ENCODE measurements at regions not wholly inside any gene's neighbourhood (a gene's known extent, or its start where the extent isn't known, plus 50 kb on each side); places are given as distances from the start of the nearest gene placed in this dataset.

GRCh38 chr10:3571310-3571825 lies 213.6 kb downstream of the KLF6 start:
- Histone ChIP-seq H3K27ac (peak overlapping the region in 3 of 4 donors; percentile 16 to 63 (median 37)), H3K4me1 (peaks cover 42 to 63% of the 10 kb centered on the region in 2 donors)

GRCh38 chr10:3570855-3571266 lies 214.1 kb downstream of the KLF6 start:
- in situ Hi-C loops (cut with MboI; ENCODE audit: low sequenced_read_pairs in 4 of 4) (no loop called here), intact Hi-C loops (cut with DNase I; ENCODE audit: low total_unique reads) (loop anchor here (5.0 kb wide), 1 partner anchor 176 kb away; no protein-coding TSS in a partner anchor)
- Histone ChIP-seq H3K4me1 (peaks cover 42 to 63% of the 10 kb centered on the region in 2 donors), H3K27me3 (no peaks in the 10 kb centered on the region), H3K4me3 (no peak overlapping the region), H3K36me3 (no peaks in the 10 kb centered on the region), H3K27ac (peak overlapping the region; percentile 16 to 63 (median 36)), H3K9me3 (no peaks in the 10 kb centered on the region)
- ATAC-seq (peak in 1 of 2 donors; percentile 29), DNase-seq (peak; percentile 15 to 65)
- TF ChIP-seq POLR2A (IDR thresholded peaks at IDR 0.05) (no peak), CTCF (IDR thresholded peaks at IDR 0.05 in 4 of 5, conservative IDR thresholded peaks at IDR 0.05 in 1 of 5) (no peak)

More at GRCh38 chr10:3571310-3571825, 213.6 kb downstream of the KLF6 start:
- no peak overlapping the region for H3K4me3 ChIP-seq
- DNase-seq = no peak
- ATAC-seq = no peak
- in situ Hi-C loops (cut with MboI; ENCODE audit: low sequenced_read_pairs in 4 of 4) (no loop called here), intact Hi-C loops (cut with DNase I; ENCODE audit: low total_unique reads) (loop anchor here (5.0 kb wide), 1 partner anchor 176 kb away; no protein-coding TSS in a partner anchor)
- H3K36me3 ChIP-seq = no peaks in the 10 kb centered on the region
- TF ChIP-seq POLR2A (IDR thresholded peaks at IDR 0.05) (no peak), CTCF (IDR thresholded peaks at IDR 0.05 in 4 of 5, conservative IDR thresholded peaks at IDR 0.05 in 1 of 5) (no peak)
- no peaks in the 10 kb centered on the region for H3K27me3 ChIP-seq
- H3K9me3 ChIP-seq = no peaks in the 10 kb centered on the region

DNA sequence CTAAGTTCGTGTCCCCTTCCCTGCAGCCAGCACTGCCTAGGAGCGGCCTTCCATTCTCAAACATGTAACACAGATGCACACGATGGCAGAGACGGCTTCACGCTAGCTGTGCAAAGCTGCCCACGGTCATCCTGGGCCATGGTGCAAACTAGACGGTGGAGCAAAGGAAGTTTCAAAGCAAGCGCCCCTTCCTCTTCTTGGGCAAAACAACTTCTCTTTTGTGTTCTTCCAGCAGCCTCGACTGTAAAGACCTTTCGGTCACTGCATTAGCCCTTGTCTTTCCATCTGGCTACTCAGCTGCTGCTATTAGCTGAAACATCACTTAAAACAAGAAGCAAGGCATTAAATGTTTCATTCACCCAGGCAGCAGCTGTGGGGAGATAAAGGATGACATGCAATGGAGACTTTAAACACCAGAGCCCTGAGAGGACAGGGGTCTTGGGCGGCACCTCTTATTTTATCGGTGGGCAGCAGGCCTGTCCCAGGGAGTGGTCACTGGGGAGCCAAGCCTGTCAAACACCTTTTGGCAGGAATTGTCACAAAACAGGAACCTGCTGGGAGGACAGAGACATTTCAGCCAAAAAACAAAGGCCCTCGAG lies 214.8 kb downstream of the KLF6 start:
- Histone ChIP-seq H3K36me3 (no peaks in the 10 kb centered on the region), H3K27me3 (no peaks in the 10 kb centered on the region), H3K27ac (peak overlapping the region; percentile 16 to 63 (median 36)), H3K4me3 (no peak overlapping the region), H3K4me1 (peaks cover 42 to 61% of the 10 kb centered on the region in 2 donors), H3K9me3 (no peaks in the 10 kb centered on the region)
- TF ChIP-seq POLR2A (IDR thresholded peaks at IDR 0.05) (no peak), CTCF (IDR thresholded peaks at IDR 0.05 in 4 of 5, conservative IDR thresholded peaks at IDR 0.05 in 1 of 5) (no peak)
- intact Hi-C loops (cut with DNase I; ENCODE audit: low total_unique reads) (loop anchor here (5.0 kb wide), 1 partner anchor 177 kb away; no protein-coding TSS in a partner anchor), in situ Hi-C loops (cut with MboI; ENCODE audit: low sequenced_read_pairs in 4 of 4) (no loop called here)
- no peak for DNase-seq
- ATAC-seq = no peak

GRCh38 chr10:3568983-3569382 lies 216.0 kb downstream of the KLF6 start:
- H3K36me3 ChIP-seq = no peaks in the 10 kb centered on the region
- H3K9me3 ChIP-seq = no peaks in the 10 kb centered on the region
- no peak for TF ChIP-seq CTCF (IDR thresholded peaks at IDR 0.05 in 4 of 5, conservative IDR thresholded peaks at IDR 0.05 in 1 of 5)
- no peak for TF ChIP-seq POLR2A (IDR thresholded peaks at IDR 0.05)
- ATAC-seq (peak; percentile 62 to 81), DNase-seq (peak in 1 of 2 donors; percentile 14)
- H3K4me3 ChIP-seq = no peak overlapping the region
- in situ Hi-C loops (cut with MboI; ENCODE audit: low sequenced_read_pairs in 4 of 4) (no loop called here), intact Hi-C loops (cut with DNase I; ENCODE audit: low total_unique reads) (loop anchor here (2.0 to 10.0 kb wide), 2 partner anchors 146 to 1094 kb away; no protein-coding TSS in a partner anchor)
- no peaks in the 10 kb centered on the region for H3K27me3 ChIP-seq
- peak overlapping the region; percentile 7 to 63 (median 31) for H3K27ac ChIP-seq
- peaks cover 29 to 49% of the 10 kb centered on the region in 2 donors for H3K4me1 ChIP-seq

Measured in gastrocnemius medialis (tissue), 4 donors.